ACHN (cell line): ENCODE measurements at regions not wholly inside any gene's neighbourhood (a gene's known extent, or its start where the extent isn't known, plus 50 kb on each side); places are given as distances from the start of the nearest gene placed in this dataset.
A peak's percentile ranks its signal among the peaks of the same experiment; 100 is the strongest.

ENCODE experiments used
- DNase-seq: peaks from one replicate; pipeline ENCODE4 v3.0.0-alpha.2; 2015
- in situ Hi-C: cut with HindIII; loops from 2 replicates; pipeline ENCODE4 v1.10.0; 2017; ENCODE audit warnings: low sequenced_read_pairs, low pct_ligation_motif_present, low pct_unique_long_range_greater_than_20kb

- in situ Hi-C loops: no loop called here
- DNase-seq: no peak
Measured at GRCh38 chr5:173688703-173689102, 72.3 kb upstream of the BOD1 start.

GRCh38 chr5:173689171-173689736, 72.8 kb upstream of the BOD1 start:
- DNase-seq: peak; percentile 61
- in situ Hi-C loops: no loop called here

- in situ Hi-C loops: no loop called here
- no peak for DNase-seq
Measured at GRCh38 chr5:173689737-173690360, 73.4 kb upstream of the BOD1 start.

GRCh38 chr5:173691931-173692330, 75.5 kb upstream of the BOD1 start:
- in situ Hi-C loops: no loop called here
- DNase-seq: no peak

GRCh38 chr5:173693670-173694069, 77.2 kb upstream of the BOD1 start:
- no peak for DNase-seq
- in situ Hi-C loops: no loop called here

- in situ Hi-C loops: no loop called here
- no peak for DNase-seq
Measured at GRCh38 chr5:173696216-173696615, 79.8 kb upstream of the BOD1 start.

GRCh38 chr5:173697931-173698579, 81.6 kb upstream of the BOD1 start:
- DNase-seq: no peak
- in situ Hi-C loops: no loop called here

- in situ Hi-C loops: no loop called here
- no peak for DNase-seq
Measured at GRCh38 chr5:173699966-173700365, 83.5 kb upstream of the BOD1 start.

- DNase-seq: no peak
- in situ Hi-C loops: no loop called here
Measured at GRCh38 chr5:173703466-173703865, 87.0 kb upstream of the BOD1 start.

- DNase-seq: no peak
- in situ Hi-C loops: no loop called here
Measured at GRCh38 chr5:173704615-173705511, 88.4 kb upstream of the BOD1 start.

- in situ Hi-C loops: no loop called here
- DNase-seq: no peak
Measured at GRCh38 chr5:173705512-173706044, 89.1 kb upstream of the BOD1 start.

GRCh38 chr5:173706700-173707099, 90.2 kb upstream of the BOD1 start:
- DNase-seq: no peak
- in situ Hi-C loops: no loop called here

GRCh38 chr5:173707392-173707791, 90.9 kb upstream of the BOD1 start:
- in situ Hi-C loops: no loop called here
- DNase-seq: no peak

- no peak for DNase-seq
- in situ Hi-C loops: no loop called here
Measured at GRCh38 chr5:173709145-173709544, 92.7 kb upstream of the BOD1 start.

GRCh38 chr5:173709761-173710160, 93.3 kb upstream of the BOD1 start:
- in situ Hi-C loops: no loop called here
- no peak for DNase-seq

GRCh38 chr5:173710528-173710927, 94.1 kb upstream of the BOD1 start:
- no peak for DNase-seq
- in situ Hi-C loops: no loop called here

GRCh38 chr5:173711466-173711865, 95.0 kb upstream of the BOD1 start:
- DNase-seq: no peak
- in situ Hi-C loops: no loop called here

- DNase-seq: no peak
- in situ Hi-C loops: no loop called here
Measured at GRCh38 chr5:173712609-173713175, 96.2 kb upstream of the BOD1 start.
